ENCODE measurements at regions not wholly inside any gene's neighbourhood (a gene's known extent, or its start where the extent isn't known, plus 50 kb on each side); places are given as distances from the start of the nearest gene placed in this dataset.

DNA sequence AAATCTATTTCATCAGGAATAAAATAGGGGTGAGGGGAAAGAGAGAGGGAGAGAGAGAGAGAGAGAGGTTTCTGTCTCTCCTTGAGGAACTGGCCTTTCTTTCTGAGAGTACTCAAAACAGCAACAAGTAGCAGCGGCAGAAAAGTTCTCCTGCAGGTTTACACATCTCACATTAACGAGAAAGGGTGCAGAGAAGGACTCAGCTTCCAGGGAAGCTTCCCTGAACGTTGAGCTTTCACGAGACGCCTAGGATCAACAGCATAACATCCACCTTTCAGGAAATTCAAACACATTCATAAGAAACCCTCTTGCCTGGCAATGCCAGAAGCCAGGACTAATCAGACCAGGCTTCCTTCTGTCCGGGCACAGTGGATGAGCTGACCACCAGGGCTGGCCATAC is 162.9 kb downstream of the ZDHHC21 start:
- no peak for DNase-seq (ENCODE audit: extremely low spot score)
- TF ChIP-seq, protein P1, sequence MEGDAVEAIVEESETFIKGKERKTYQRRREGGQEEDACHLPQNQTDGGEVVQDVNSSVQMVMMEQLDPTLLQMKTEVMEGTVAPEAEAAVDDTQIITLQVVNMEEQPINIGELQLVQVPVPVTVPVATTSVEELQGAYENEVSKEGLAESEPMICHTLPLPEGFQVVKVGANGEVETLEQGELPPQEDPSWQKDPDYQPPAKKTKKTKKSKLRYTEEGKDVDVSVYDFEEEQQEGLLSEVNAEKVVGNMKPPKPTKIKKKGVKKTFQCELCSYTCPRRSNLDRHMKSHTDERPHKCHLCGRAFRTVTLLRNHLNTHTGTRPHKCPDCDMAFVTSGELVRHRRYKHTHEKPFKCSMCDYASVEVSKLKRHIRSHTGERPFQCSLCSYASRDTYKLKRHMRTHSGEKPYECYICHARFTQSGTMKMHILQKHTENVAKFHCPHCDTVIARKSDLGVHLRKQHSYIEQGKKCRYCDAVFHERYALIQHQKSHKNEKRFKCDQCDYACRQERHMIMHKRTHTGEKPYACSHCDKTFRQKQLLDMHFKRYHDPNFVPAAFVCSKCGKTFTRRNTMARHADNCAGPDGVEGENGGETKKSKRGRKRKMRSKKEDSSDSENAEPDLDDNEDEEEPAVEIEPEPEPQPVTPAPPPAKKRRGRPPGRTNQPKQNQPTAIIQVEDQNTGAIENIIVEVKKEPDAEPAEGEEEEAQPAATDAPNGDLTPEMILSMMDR (IDR thresholded peaks at IDR 0.05; ENCODE audit: control extremely low read depth, extremely low read depth, low read depth, missing control alignments), result no peak
- ChIA-PET POLR2A (no interaction called here), CTCF (no interaction called here)

DNA sequence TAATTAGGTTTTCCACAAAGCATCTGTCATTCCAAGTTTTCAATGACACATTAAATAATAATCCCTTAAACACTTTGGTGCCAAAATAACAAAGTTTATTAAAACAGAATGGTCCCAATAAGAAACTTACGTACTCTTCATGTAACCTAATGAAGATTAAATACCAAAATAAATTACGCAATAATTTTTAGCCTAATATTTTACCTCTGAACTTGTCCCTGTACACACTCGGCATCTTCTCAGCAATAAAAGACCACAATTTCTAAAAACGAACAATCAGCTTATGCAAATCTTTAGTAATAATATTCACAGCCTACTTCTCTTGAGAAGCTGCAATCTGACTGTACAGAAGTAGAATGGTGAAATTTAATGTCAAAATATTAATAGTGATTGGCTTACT is 163.6 kb downstream of the ZDHHC21 start:
- DNase-seq (ENCODE audit: extremely low spot score), result no peak
- ChIA-PET POLR2A (no interaction called here), CTCF (no interaction called here)
- TF ChIP-seq, protein P1 (IDR thresholded peaks at IDR 0.05; ENCODE audit: control extremely low read depth, extremely low read depth, low read depth, missing control alignments), result no peak

DNA sequence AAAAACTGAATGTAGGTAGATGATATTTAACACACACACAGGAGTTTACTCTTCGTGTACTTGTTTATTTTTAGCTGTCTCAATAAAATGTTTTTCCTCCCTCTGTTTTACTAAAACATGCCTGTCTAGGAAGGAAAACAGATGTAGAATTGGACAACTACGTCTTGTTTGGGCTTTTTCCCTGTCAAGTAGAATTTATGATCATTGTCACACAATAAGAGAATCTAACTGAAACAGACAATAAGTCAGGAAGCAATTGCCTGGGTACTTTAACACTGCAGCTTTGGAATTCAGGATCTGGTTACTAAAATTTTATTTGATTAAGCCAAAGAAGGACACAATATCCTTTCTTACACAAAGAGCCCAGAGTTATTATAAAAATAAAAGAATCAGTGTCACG is 164.2 kb downstream of the ZDHHC21 start:
- POLR2A ChIA-PET, result no interaction called here
- TF ChIP-seq, protein P1 (IDR thresholded peaks at IDR 0.05; ENCODE audit: control extremely low read depth, extremely low read depth, low read depth, missing control alignments), result no peak
- DNase-seq (ENCODE audit: extremely low spot score), result no peak
- CTCF ChIA-PET, result no interaction called here

DNA sequence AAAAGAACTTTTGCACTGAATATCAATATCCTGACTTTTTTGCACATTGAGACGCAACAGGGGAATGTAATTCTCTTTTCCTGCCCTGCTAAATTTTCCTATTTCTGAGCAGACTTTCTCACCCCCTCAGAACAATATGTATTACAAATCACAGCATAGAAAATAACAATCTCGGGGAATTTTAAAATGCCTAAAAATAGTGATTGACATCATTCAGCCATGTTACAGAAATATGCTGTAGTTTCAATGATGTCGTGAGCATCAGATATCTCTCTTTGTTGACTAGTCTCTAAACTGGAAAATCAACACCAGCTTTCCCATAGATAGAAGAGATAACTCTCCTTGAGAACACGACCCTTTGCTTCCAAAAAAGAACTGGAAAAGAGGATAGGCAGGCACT is 166.7 kb downstream of the ZDHHC21 start:
- CTCF ChIA-PET, result interaction anchor here (0.6 to 1.2 kb wide), 2 partner anchors 9 to 130 kb away, joined by 3 read pairs; no protein-coding TSS in a partner anchor
- TF ChIP-seq, protein P1 (IDR thresholded peaks at IDR 0.05; ENCODE audit: control extremely low read depth, extremely low read depth, low read depth, missing control alignments), result no peak
- DNase-seq (ENCODE audit: extremely low spot score), result no peak
- POLR2A ChIA-PET, result no interaction called here

DNA sequence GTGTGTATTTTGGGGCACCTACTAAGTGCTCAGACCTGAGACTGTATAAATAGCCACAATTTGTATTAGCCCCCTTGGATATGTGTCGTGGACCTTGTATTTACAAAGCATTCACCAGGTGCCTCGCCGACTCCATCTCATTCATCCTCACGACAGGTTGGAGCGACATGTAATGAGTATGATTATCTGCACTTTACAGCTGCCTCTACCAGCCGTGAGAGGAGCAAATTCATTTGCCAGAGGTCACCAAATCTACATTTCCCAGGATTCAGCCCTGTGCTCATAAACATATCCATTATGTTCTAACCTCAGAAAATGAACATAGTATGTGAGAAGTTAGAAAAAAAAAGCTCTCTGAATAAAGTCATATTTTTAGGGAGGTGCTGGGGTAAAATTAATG is 167.4 kb downstream of the ZDHHC21 start:
- TF ChIP-seq, protein P1 (IDR thresholded peaks at IDR 0.05; ENCODE audit: control extremely low read depth, extremely low read depth, low read depth, missing control alignments), result no peak
- ChIA-PET CTCF (interaction anchor here (1.2 kb wide), 1 partner anchor 9 kb away, joined by 3 read pairs; no protein-coding TSS in a partner anchor), POLR2A (no interaction called here)
- DNase-seq (ENCODE audit: extremely low spot score), result no peak

DNA sequence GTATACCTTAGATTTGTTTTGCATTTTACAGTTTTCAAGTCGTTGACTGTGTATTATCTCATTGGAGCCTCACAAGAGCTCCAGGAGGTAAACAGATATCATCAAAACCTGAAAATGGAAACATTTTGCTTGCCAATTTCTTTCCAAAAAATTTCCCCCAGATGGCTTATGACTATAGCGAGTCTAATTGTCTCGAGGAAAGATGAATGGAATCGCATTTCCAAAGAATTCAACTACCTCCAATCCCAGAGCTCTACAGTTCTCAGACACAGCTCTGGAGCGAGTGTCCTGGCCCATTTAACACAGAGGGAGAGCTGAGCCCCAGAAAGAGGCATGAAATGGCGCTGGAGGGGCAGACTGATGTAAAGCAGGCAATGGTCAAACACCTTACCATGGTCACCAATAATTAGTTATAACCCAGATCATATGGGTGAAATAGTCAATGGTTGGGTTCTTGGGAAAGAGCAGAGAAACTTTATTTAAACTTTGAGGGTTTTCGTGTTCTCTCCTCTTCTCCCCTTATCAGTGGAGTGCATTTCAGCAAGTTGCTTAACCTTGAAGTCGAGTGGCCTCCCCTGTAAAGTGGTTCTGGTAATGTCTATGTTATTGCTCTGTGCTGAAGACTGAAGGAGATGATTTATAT is 168.2 kb downstream of the ZDHHC21 start:
- ChIA-PET POLR2A (no interaction called here), CTCF (interaction anchor here (0.9 kb wide), 1 partner anchor 9 kb away, joined by 4 read pairs; no protein-coding TSS in a partner anchor)
- TF ChIP-seq, protein P1 (IDR thresholded peaks at IDR 0.05; ENCODE audit: control extremely low read depth, extremely low read depth, low read depth, missing control alignments), result no peak
- no peak for DNase-seq (ENCODE audit: extremely low spot score)
